Neutrophil (primary cell): ENCODE measurements at regions not wholly inside any gene's neighbourhood (a gene's known extent, or its start where the extent isn't known, plus 50 kb on each side); places are given as distances from the start of the nearest gene placed in this dataset.

Experiments used
- H3K27ac ChIP-seq: fragments of 200-600 bp; sonication (generic); 2 replicates; pipeline ENCODE4 v1.5.1; 2016; ENCODE audit warnings: mild to moderate bottlenecking, moderate library complexity
- H3K27me3 ChIP-seq: fragments of 200-600 bp; sonication (generic); 2 replicates; pipeline ENCODE4 v1.6.0; 2016; ENCODE audit warnings: mild to moderate bottlenecking
- H3K36me3 ChIP-seq: fragments of 200-600 bp; sonication (generic); 2 replicates; pipeline ENCODE4 v1.5.1; 2017
- H3K4me1 ChIP-seq, 2 experiments: fragments of 200-600 bp in 1 of 2; sonication (generic) in 1 of 2; 1 replicate in 1 of 2; 2 replicates in 1 of 2; pipeline versions ENCODE4 v1.5.1 to v1.6.1; 2013 to 2016; ENCODE audit warnings: low read depth in 1 of 2, low read length in 1 of 2, mild to moderate bottlenecking in 1 of 2, moderate library complexity in 1 of 2; ENCODE audit not compliant: control insufficient read depth in 1 of 2, insufficient read depth in 1 of 2
- H3K4me3 ChIP-seq, 2 experiments: fragments of 200-600 bp in 1 of 2; sonication (generic) in 1 of 2; 1 replicate in 1 of 2; 2 replicates in 1 of 2; pipeline ENCODE4 v1.5.1; 2013 to 2016; ENCODE audit warnings: low read depth in 1 of 2, low read length in 1 of 2, mild to moderate bottlenecking in 1 of 2, moderate library complexity in 1 of 2
- H3K9me3 ChIP-seq: fragments of 200-600 bp; sonication (generic); 2 replicates; pipeline ENCODE4 v1.5.1; 2016
- TF ChIP-seq, protein P1 (sequence below): fragments of 200-600 bp; sonication (generic); IDR thresholded peaks from 2 replicates; pipeline ENCODE4 v1.5.1; 2016; ENCODE audit warnings: antibody characterized with exemption

DNA sequence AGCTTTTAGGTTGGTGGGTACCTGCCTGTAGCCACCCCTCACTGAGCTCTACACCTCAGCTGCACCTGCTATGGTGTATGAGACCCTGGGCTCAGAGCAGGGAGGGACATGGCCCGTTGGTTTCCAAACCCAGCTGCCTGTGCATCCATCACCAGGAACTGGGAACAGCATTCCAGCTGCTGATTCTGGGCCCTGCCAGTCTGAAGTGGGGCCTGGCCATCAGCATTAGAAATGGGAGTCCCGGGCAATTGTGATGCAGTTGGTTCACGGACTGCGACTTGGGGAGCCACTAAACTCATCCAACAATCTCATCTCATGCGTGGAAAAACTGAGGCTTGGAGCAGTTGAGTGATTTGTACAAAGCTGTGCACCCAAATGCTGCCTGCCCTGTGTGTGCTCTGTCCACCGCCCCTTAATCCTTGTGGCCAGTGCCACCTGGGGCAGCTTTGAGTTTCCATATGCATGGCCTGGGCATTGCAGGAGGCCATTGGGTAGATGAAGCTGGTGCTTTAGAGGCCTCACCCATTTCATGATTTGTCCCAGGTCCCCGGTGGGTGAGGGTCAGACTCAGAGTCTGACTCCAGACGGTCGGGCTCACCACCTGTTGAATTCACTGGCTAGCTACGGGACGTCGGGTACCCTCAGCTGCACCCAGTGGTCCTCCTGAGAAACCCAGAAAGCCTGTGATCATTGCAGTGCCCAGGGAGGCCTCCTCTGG lies 109.0 kb upstream of the SHH start:
- Histone ChIP-seq H3K36me3 (no peaks in the 10 kb centered on the region), H3K9me3 (no peaks in the 10 kb centered on the region), H3K27me3 (no peaks in the 10 kb centered on the region), H3K27ac (no peak overlapping the region), H3K4me3 (no peak overlapping the region), H3K4me1 (no peaks in the 10 kb centered on the region)
- TF ChIP-seq, protein P1, sequence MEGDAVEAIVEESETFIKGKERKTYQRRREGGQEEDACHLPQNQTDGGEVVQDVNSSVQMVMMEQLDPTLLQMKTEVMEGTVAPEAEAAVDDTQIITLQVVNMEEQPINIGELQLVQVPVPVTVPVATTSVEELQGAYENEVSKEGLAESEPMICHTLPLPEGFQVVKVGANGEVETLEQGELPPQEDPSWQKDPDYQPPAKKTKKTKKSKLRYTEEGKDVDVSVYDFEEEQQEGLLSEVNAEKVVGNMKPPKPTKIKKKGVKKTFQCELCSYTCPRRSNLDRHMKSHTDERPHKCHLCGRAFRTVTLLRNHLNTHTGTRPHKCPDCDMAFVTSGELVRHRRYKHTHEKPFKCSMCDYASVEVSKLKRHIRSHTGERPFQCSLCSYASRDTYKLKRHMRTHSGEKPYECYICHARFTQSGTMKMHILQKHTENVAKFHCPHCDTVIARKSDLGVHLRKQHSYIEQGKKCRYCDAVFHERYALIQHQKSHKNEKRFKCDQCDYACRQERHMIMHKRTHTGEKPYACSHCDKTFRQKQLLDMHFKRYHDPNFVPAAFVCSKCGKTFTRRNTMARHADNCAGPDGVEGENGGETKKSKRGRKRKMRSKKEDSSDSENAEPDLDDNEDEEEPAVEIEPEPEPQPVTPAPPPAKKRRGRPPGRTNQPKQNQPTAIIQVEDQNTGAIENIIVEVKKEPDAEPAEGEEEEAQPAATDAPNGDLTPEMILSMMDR, result no peak

DNA sequence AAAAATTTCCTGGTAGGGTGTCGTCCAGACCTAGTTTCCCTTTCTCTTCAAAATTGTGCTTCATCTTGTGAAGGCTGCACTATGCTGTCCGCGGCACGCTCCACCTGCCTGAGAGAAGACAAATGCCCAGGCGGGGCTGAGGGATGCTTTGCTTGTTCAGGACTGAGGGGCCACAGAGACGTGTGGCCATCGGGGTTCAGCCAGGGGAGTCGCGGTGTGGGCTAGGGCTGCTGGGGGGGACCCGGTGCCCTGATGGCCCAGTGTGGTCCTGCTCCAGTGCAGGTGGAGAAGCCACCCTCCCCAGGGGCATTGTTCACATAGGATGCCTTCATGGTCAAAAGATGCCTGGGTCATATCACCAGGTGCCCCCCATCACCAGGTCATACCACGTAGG lies 107.8 kb upstream of the SHH start:
- H3K4me1 ChIP-seq, result no peaks in the 10 kb centered on the region
- TF ChIP-seq, protein P1, result no peak
- no peaks in the 10 kb centered on the region for H3K9me3 ChIP-seq
- no peak overlapping the region for H3K27ac ChIP-seq
- H3K4me3 ChIP-seq, result no peak overlapping the region
- H3K36me3 ChIP-seq, result no peaks in the 10 kb centered on the region
- no peaks in the 10 kb centered on the region for H3K27me3 ChIP-seq

DNA sequence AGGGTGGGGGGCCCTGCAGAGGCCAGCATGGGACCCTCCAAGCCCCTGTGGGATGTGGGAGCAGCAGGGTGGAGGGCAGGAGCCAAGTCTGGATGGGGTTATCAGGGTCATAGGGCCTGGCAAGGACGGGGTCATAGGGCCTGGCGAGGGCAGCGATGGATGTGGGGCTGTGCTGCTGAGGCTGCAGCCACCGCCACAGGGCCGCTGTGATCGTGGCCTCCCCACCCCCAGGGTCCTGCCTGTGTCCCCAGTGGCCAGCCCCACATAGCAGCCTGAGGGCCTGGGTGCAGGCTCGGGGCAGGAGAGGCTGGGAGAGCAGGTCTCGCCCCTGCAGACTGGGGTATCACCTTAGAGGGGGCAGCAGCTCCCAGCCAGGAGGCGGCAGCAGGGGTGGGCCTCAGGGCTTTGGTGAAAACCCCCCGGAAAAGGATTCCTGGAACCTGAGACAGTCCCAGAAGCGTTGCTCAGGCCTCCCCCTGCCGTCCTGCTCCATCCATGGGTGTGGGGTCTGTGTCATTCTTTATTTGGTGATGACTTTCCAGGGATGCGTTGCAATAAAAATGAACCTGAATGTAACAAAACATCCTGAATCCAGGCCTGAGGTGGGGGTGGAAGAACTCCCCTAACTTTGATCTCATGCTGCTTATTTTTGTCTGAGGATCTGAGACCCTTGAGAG lies 107.3 kb upstream of the SHH start:
- H3K4me1 ChIP-seq, result no peaks in the 10 kb centered on the region
- TF ChIP-seq, protein P1, result no peak
- no peak overlapping the region for H3K27ac ChIP-seq
- H3K27me3 ChIP-seq, result no peaks in the 10 kb centered on the region
- H3K9me3 ChIP-seq, result no peaks in the 10 kb centered on the region
- H3K36me3 ChIP-seq, result no peaks in the 10 kb centered on the region
- H3K4me3 ChIP-seq, result no peak overlapping the region

DNA sequence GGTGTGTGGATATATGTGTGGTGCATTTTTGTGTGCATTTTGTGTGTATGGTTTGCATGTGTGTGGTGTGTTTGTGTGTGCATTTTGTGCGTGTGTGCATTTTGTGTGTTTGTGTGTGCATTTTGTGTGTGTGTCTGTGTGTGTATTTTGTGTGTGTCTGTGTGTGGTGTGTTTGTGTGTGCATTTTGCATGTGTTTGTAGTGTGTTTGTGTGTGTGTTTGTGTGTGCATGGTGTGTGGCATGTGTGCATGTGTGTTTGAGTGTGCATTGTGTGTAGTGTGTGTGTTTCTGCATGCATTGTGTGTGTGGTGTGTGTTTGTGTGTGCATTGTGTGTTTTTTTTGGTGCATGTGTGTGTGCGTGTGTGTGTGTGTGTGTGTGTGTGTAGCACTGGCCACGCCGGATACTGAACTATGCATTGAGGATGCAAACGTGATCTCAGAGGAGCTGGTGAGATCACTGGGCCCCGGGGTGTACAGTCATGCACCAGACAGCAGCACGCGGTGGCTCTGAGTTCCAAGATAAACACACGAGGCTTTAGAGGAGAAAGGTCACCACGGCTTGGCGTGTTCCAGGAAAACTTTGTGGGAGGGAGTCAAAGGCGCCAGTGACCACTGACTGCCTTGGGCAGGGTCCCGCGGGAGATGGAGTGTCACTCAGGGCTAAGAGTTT lies 106.6 kb upstream of the SHH start:
- TF ChIP-seq, protein P1, result no peak
- Histone ChIP-seq H3K4me3 (no peak overlapping the region), H3K27ac (no peak overlapping the region), H3K27me3 (no peaks in the 10 kb centered on the region), H3K4me1 (no peaks in the 10 kb centered on the region), H3K36me3 (no peaks in the 10 kb centered on the region), H3K9me3 (no peaks in the 10 kb centered on the region)

DNA sequence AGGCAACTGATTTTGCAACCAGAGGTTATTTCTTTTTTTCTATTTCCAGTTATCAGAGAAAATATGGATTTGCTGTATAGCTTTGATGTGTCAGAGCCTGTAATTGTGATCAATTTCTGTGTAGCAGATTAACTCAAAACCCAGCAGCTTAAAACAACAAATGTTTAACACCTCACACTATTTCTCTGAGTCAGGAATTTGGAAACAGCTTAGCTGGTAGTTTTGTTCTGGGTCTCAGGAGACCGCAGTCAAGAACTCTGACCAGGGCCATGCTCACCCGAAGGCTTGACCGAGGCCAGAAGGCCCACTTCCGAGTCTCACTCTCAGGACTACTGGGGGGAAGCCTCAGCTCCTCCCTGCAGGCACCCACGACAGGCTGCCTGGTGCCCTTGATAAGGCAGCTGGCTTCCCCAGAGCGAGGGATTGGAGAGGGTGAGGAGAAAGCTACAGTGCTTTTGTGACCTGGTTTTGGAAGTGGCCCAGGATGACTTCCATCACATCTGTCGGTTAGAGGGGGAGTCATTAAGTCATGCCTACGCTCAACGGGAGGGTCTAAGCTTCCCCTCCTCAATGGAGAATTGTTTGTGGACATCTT lies 105.7 kb upstream of the SHH start:
- H3K27me3 ChIP-seq, result no peaks in the 10 kb centered on the region
- TF ChIP-seq, protein P1, result no peak
- no peaks in the 10 kb centered on the region for H3K36me3 ChIP-seq
- H3K4me3 ChIP-seq, result no peak overlapping the region
- H3K4me1 ChIP-seq, result no peaks in the 10 kb centered on the region
- no peak overlapping the region for H3K27ac ChIP-seq
- H3K9me3 ChIP-seq, result no peaks in the 10 kb centered on the region
